Heart left ventricle (tissue), 16 donors: ENCODE measurements at regions not wholly inside any gene's neighbourhood (a gene's known extent, or its start where the extent isn't known, plus 50 kb on each side); places are given as distances from the start of the nearest gene placed in this dataset.
"Not testable (repeated sequence)": the region's sequence is repeated elsewhere in the genome, so short reads cannot be mapped to it uniquely, and the experiment has no call there.

Source experiments
- ATAC-seq, 4 donors: fragments of 200-7000 bp; cut with Tn5 transposase; one replicate each; pipeline ENCODE4 v1.9.1; 2020 to 2022; ENCODE audit warnings: moderate library complexity in 4 of 4, mild to moderate bottlenecking in 3 of 4, moderate number of reproducible peaks in 1 of 4
- DNase-seq, 5 donors: peaks; one replicate each; pipeline ENCODE4 v3.0.0-alpha.2; 2020
- H3K27ac ChIP-seq, 12 donors: fragments of 200-600 bp; sonication (generic) in 4 of 12; one replicate each; pipeline versions ENCODE4 v1.5.0 to v1.8.0; 2016 to 2022; ENCODE audit warnings: mild to moderate bottlenecking in 2 of 12
- H3K27me3 ChIP-seq, 9 donors: fragments of 200-600 bp; sonication (generic) in 2 of 9; one replicate each; pipeline versions ENCODE4 v1.5.1 to v1.8.0; 2016 to 2022; ENCODE audit warnings: mild to moderate bottlenecking in 3 of 9
- H3K36me3 ChIP-seq, 9 donors: fragments of 200-600 bp; sonication (generic) in 2 of 9; one replicate each; pipeline versions ENCODE4 v1.5.0 to v1.8.0; 2018 to 2022; ENCODE audit warnings: mild to moderate bottlenecking in 2 of 9
- H3K4me1 ChIP-seq, 12 donors: fragments of 200-600 bp; sonication (generic) in 4 of 12; one replicate each; pipeline versions ENCODE4 v1.5.0 to v1.8.0; 2016 to 2022; ENCODE audit warnings: mild to moderate bottlenecking in 3 of 12
- H3K4me3 ChIP-seq, 12 donors: fragments of 200-600 bp; sonication (generic) in 4 of 12; one replicate each; pipeline versions ENCODE4 v1.5.0 to v1.8.0; 2017 to 2022; ENCODE audit warnings: mild to moderate bottlenecking in 9 of 12, moderate library complexity in 4 of 12
- H3K9me3 ChIP-seq, 12 donors: fragments of 200-600 bp; sonication (generic) in 4 of 12; one replicate each; pipeline versions ENCODE4 v1.5.0 to v1.8.0; 2016 to 2022; ENCODE audit warnings: mild to moderate bottlenecking in 1 of 12
- POLR2A ChIP-seq, 2 donors: fragments of 450-650 bp; IDR thresholded peaks; one replicate each; pipeline ENCODE4 v1.6.1; 2017; ENCODE audit warnings: antibody characterized with exemption in 2 of 2, mild to moderate bottlenecking in 2 of 2, moderate library complexity in 2 of 2
- WGBS, 4 donors: extraction: QIAGEN DNeasy Blood & Tissue Kit in 2 of 4; methylation state at CpG; one replicate each; pipeline versions ENCODE4 v1.1.5 to v1.1.7; 2013 to 2018; 5-methylcytosine and 5-hydroxymethylcytosine counted together
- intact Hi-C, 10 donors: fragments of 100-400 bp; cut with DNase I; formaldehyde crosslinking; loops; one replicate each; pipeline versions ENCODE4 v1.11.1 to v1.14.2; 2022
- TF ChIP-seq, protein P1 (sequence below), 12 donors: fragments of 200-600 bp; sonication (generic) in 4 of 12; IDR thresholded peaks; one replicate each; pipeline versions ENCODE4 v1.5.0 to v1.8.0; 2018 to 2022; ENCODE audit warnings: antibody characterized with exemption in 12 of 12, mild to moderate bottlenecking in 5 of 12
- donor health status: ischemic (EF 13 %, LVEDD 7.1; RV severe dilation, severe dysfunction).
- donor health status: healthy with polysubstance abuse.
- donor health status: DM: no; HTN: yes; CAD: no.
- donor health status: DM: no; HTN: no; CAD: no.
- donor health status: ischemic (EF 25% LVEDD 6.9; RV normal size, moderate dysfunction).
- donor health status: ischemic (EF 25% LVEDD 5.7; RV mildly dilated, moderate dysfunction).
- donor health status: healthy.
- donor health status: DM: yes; HTN: yes; CAD: no.
- donor health status: ischemic (EF 35%, LVEDD 5.7; RV mildly dilated, moderate dysfunction).
- donor health status: nonischemic (EF 11% LVEDD 7.7; RV severe dilation, severe dysfunction).
- donor health status: DM: yes; HTN: yes; CAD: no.
- donor health status: PGD.
- donor health status: ischemic (EF 29% LVEDD 5.4; RV normal size, mild dysfunction).
- donor health status: nonischemic (EF 23%, LVEDD 6.1; RV moderate dilation, normal function).

DNA sequence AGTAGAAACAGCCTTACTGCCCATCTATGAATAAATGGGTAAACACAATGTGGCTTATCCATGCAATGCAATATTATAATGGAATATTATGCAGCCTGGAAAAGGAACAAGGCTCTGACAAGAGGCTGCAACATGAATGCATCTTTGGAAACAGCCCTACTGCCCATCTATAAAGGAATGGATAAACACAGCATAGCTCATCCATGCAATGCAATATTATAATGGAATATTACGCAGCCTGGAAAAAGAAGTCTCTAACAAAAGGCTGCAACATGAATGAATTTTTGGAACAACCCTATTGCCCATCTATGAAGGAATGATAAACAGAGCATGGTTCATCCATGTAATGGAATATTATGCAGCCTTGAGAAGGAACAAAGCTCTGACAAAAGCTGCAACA is 161.0 kb downstream of the CRLF2 start:
- Histone ChIP-seq H3K4me3 (no peak overlapping the region), H3K4me1 (no peaks in the 10 kb centered on the region), H3K27me3 (no peaks in the 10 kb centered on the region), H3K9me3 (peaks cover 0 to 49% (median 29%) of the 10 kb centered on the region in 12 donors), H3K27ac (no peak overlapping the region), H3K36me3 (no peaks in the 10 kb centered on the region)
- DNase-seq (no peak), ATAC-seq (no peak)
- TF ChIP-seq, protein P1, sequence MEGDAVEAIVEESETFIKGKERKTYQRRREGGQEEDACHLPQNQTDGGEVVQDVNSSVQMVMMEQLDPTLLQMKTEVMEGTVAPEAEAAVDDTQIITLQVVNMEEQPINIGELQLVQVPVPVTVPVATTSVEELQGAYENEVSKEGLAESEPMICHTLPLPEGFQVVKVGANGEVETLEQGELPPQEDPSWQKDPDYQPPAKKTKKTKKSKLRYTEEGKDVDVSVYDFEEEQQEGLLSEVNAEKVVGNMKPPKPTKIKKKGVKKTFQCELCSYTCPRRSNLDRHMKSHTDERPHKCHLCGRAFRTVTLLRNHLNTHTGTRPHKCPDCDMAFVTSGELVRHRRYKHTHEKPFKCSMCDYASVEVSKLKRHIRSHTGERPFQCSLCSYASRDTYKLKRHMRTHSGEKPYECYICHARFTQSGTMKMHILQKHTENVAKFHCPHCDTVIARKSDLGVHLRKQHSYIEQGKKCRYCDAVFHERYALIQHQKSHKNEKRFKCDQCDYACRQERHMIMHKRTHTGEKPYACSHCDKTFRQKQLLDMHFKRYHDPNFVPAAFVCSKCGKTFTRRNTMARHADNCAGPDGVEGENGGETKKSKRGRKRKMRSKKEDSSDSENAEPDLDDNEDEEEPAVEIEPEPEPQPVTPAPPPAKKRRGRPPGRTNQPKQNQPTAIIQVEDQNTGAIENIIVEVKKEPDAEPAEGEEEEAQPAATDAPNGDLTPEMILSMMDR (IDR thresholded peaks at IDR 0.05): no peak
- intact Hi-C loops: no loop called here
- 94 to 100% (median 99%) methylated on average over 1 of the region's 1 CpG for WGBS, 4 donors

DNA sequence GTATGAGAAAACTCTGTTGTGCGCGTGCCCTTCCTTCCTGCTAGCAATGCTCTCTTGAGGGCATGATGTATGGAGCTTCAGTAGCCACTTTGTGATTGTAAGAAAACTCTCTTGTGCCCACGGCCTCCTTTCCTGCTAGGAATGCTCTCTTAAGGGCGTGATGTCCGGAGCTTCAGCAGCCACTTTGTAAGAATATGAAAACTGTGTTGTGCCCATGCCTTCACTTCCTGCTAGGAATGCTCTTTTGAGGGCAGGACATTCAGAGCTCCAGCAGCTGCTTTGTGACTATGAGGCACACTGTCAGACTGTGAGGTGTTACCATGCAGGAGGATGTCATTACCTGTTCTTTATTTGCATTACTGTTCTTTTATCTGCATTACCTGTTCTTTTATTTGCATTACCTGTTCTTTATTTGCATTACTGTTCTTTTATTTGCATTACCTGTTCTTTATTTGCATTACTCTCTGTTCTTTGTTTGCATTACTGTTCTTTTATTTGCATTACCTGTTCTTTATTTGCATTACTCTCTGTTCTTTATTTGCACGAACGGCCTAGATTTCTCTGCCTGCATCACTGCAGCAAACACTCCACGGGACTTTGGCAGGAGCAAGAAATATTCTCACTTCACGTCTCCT is 166.7 kb downstream of the CRLF2 start:
- no peak for DNase-seq
- Histone ChIP-seq H3K4me1 (no peaks in the 10 kb centered on the region), H3K27me3 (no peaks in the 10 kb centered on the region), H3K9me3 (peaks cover 0 to 30% (median 15%) of the 10 kb centered on the region in 12 donors), H3K36me3 (no peaks in the 10 kb centered on the region), H3K4me3 (no peak overlapping the region), H3K27ac (no peak overlapping the region)
- TF ChIP-seq, protein P1 (IDR thresholded peaks at IDR 0.05): no peak
- no peak for TF ChIP-seq POLR2A (IDR thresholded peaks at IDR 0.05)
- ATAC-seq: no peak
- 87 to 90% (median 89%) methylated on average over 9 of the region's 9 CpGs for WGBS, 4 donors
- intact Hi-C loops: no loop called here

DNA sequence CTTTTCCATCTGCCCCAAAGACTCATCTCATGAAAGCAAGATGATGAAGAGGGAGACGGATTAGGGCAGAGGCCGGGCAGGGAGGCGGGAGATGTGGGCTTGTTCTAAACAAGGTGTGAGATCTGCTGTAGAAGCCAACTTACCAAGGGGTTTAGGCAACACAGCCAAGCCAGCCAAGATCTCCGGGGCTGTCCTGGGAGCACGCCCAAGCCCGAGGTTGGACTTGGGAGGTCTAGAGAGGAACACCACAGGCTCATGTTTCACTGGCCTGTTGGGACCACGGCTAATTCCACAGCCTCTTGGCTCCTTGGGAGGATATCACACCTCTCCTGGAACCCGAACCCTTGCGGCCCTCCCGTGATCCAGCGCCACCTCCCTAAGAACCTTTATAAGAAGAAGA is 171.4 kb downstream of the CRLF2 start:
- Histone ChIP-seq H3K36me3 (no peaks in the 10 kb centered on the region), H3K9me3 (peaks cover 0 to 31% (median 17%) of the 10 kb centered on the region in 12 donors), H3K4me1 (no peaks in the 10 kb centered on the region), H3K27ac (no peak overlapping the region), H3K27me3 (no peaks in the 10 kb centered on the region), H3K4me3 (no peak overlapping the region)
- no peak for DNase-seq
- no peak for ATAC-seq
- WGBS, 4 donors: 78 to 84% (median 82%) methylated on average over 8 to 11 of the region's 11 CpGs
- TF ChIP-seq, protein P1 (IDR thresholded peaks at IDR 0.05): no peak
- TF ChIP-seq POLR2A (IDR thresholded peaks at IDR 0.05): no peak
- intact Hi-C loops: no loop called here

DNA sequence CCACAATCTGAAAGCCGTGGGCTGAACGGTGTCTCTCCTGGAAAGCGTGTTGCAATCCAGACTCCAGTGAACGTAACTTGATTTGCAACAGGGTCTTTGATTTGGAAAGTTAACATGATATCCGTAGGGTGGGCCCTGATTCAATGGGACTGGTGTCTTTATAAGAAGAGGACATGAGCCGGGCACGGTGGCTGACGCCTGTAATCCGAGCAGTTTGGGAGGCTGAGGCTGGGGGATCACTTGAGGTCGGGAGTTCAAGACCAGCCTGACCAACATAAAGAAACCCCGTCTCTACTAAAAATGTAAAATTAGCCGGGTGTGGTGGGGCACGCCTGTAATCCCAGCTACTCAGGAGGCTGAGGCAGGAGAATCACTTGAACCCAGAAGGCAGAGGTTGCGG is 176.5 kb downstream of the CRLF2 start:
- 84 to 90% (median 87%) methylated on average over 14 of the region's 14 CpGs for WGBS, 4 donors
- H3K9me3 ChIP-seq: peaks cover 0 to 23% (median 3%) of the 10 kb centered on the region in 12 donors
- H3K27ac ChIP-seq, H3K4me3 ChIP-seq, DNase-seq, ATAC-seq, H3K36me3 ChIP-seq, intact Hi-C loops, H3K4me1 ChIP-seq, H3K27me3 ChIP-seq: not testable (repeated sequence)

DNA sequence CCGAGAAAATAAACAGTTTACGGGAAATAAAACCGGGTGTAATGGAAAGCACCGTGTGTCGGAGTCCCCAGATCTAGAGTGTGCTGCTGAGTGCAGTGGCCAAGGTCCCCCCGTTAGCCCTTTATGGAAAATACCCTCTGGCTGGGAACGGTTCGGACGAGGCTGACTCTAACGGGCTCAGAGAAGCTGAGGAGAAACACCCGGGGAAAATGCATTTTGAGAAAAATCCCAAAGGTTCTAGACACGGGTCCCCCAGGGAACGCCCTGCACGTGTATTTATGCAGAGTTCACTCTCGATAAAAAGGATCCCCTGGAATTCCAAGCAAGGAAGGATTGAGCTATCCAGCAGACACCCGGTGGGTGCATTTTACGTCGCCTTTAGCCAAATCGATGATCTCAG is 177.2 kb downstream of the CRLF2 start:
- Histone ChIP-seq H3K36me3 (no peaks in the 10 kb centered on the region), H3K4me1 (no peaks in the 10 kb centered on the region), H3K9me3 (peaks cover 0 to 23% (median 3%) of the 10 kb centered on the region in 12 donors), H3K27me3 (no peaks in the 10 kb centered on the region), H3K27ac (no peak overlapping the region), H3K4me3 (no peak overlapping the region)
- intact Hi-C loops: no loop called here
- no peak for DNase-seq
- no peak for ATAC-seq
- WGBS, 4 donors: 71 to 78% (median 72%) methylated on average over 19 of the region's 19 CpGs
- TF ChIP-seq, protein P1 (IDR thresholded peaks at IDR 0.05): no peak
- no peak for TF ChIP-seq POLR2A (IDR thresholded peaks at IDR 0.05)
